Stimulated activated naive CD8-positive, alpha-beta T cell treated with anti-CD3 and anti-CD28 coated beads, Interleukin-15, amount 100 ng/mL, for 72 hours (primary cell): ENCODE measurements at regions not wholly inside any gene's neighbourhood (a gene's known extent, or its start where the extent isn't known, plus 50 kb on each side); places are given as distances from the start of the nearest gene placed in this dataset.

Experiments
- ATAC-seq: fragments of 150-1000 bp; cut with Tn5 transposase; 2 replicates; pipeline ENCODE4 v1.10.0; 2021; ENCODE audit warnings: mild to moderate bottlenecking, moderate library complexity
- DNase-seq, 2 donors: peaks; one replicate each; pipeline ENCODE4 v3.0.0; 2021 to 2022
- H3K27ac Mint-ChIP-seq, 2 donors: one replicate each; pipeline ENCODE4 v1.8.0; 2022; ENCODE audit warnings: mild to moderate bottlenecking in 2 of 2, mixed read lengths in 2 of 2, moderate library complexity in 2 of 2
- H3K27me3 Mint-ChIP-seq: one replicate; pipeline ENCODE4 v1.8.0; 2022; ENCODE audit warnings: mixed read lengths
- H3K4me1 Mint-ChIP-seq: one replicate; pipeline ENCODE4 v1.8.0; 2022; ENCODE audit warnings: mild to moderate bottlenecking, mixed read lengths
- H3K4me3 Mint-ChIP-seq, 2 donors: one replicate each; pipeline ENCODE4 v1.8.0; 2022; ENCODE audit warnings: mild to moderate bottlenecking in 2 of 2, mixed read lengths in 2 of 2, moderate library complexity in 1 of 2
- H3K9me3 Mint-ChIP-seq, 2 donors: one replicate each; pipeline ENCODE4 v1.8.0; 2022; ENCODE audit warnings: mixed read lengths in 2 of 2

GRCh38 chr14:98175436-98175835, 1096.6 kb downstream of the BCL11B start:
- peaks cover 97% of the 10 kb centered on the region for H3K4me1 Mint-ChIP-seq
- H3K4me3 Mint-ChIP-seq, result peak overlapping the region; percentile 69 to 78
- no peaks in the 10 kb centered on the region for H3K9me3 Mint-ChIP-seq
- ATAC-seq (no peak), DNase-seq (no peak)
- no peaks in the 10 kb centered on the region for H3K27me3 Mint-ChIP-seq
- H3K27ac Mint-ChIP-seq, result peak overlapping the region; percentile 87 to 99

- peak overlapping the region; percentile 69 to 78 for H3K4me3 Mint-ChIP-seq
- no peaks in the 10 kb centered on the region for H3K27me3 Mint-ChIP-seq
- H3K4me1 Mint-ChIP-seq, result peaks cover 95% of the 10 kb centered on the region
- H3K27ac Mint-ChIP-seq, result peak overlapping the region; percentile 87 to 99
- DNase-seq, result no peak
- ATAC-seq, result no peak
- H3K9me3 Mint-ChIP-seq, result no peaks in the 10 kb centered on the region
Observed at GRCh38 chr14:98175881-98176280, 1096.1 kb downstream of the BCL11B start.

GRCh38 chr14:98176892-98177291, 1095.1 kb downstream of the BCL11B start:
- Mint-ChIP-seq H3K4me3 (peak overlapping the region; percentile 63 to 78), H3K27ac (peak overlapping the region; percentile 87 to 99), H3K27me3 (no peaks in the 10 kb centered on the region), H3K9me3 (no peaks in the 10 kb centered on the region), H3K4me1 (peaks cover 95% of the 10 kb centered on the region)
- DNase-seq, result no peak
- peak; percentile 13 for ATAC-seq

DNA sequence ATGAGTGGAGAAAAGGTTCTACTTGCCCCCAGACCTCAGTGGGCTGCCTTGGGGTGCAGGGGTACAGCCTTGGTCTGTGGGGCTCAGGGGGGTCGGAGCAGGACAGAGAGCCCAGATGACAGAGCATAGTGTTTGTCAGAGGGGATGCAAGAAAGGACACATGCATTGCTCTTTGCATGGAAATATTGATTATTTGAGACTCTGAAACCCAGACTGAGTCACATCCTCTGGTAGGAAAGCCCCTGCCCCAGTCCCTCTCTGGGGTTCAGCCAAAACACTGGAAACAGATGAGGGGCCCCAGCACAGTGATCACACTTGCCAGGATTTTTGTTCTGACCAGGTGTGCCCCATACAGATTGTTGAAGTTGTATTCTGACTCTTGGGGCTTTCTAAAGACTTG, 1094.4 kb downstream of the BCL11B start:
- no peaks in the 10 kb centered on the region for H3K9me3 Mint-ChIP-seq
- H3K4me3 Mint-ChIP-seq, result peak overlapping the region; percentile 63 to 78
- ATAC-seq (peak; percentile 88), DNase-seq (peak; percentile 76 to 89)
- peaks cover 95% of the 10 kb centered on the region for H3K4me1 Mint-ChIP-seq
- H3K27ac Mint-ChIP-seq, result peak overlapping the region; percentile 87 to 99
- no peaks in the 10 kb centered on the region for H3K27me3 Mint-ChIP-seq

GRCh38 chr14:98181241-98181640, 1090.8 kb downstream of the BCL11B start:
- DNase-seq, result no peak
- peaks cover 0 to 4% of the 10 kb centered on the region in 2 donors for H3K9me3 Mint-ChIP-seq
- ATAC-seq, result no peak
- H3K4me1 Mint-ChIP-seq, result peaks cover 95% of the 10 kb centered on the region
- H3K4me3 Mint-ChIP-seq, result peak overlapping the region; percentile 32 to 39
- H3K27ac Mint-ChIP-seq, result peak overlapping the region; percentile 86 to 90
- no peaks in the 10 kb centered on the region for H3K27me3 Mint-ChIP-seq

DNA sequence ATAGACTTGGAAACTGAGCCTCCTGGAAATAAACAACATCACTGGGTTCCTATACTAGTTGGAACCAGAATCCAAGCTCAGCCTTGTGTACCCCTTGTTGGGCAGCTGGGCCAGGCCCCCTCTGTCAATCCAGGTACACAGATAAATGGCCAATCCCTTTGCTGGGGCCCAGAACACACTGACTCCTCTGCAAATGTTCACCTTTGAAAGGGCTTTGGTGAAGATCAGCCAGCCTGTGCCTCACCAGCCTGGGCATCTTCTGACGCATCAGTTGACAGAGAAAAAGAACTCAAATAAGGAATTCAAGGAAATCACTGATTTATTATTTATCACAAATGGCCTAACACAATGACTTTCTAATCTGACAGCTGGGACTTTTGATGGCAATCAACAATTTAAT, 1090.2 kb downstream of the BCL11B start:
- peaks cover 95% of the 10 kb centered on the region for H3K4me1 Mint-ChIP-seq
- DNase-seq (no peak), ATAC-seq (no peak)
- H3K9me3 Mint-ChIP-seq, result peaks cover 0 to 4% of the 10 kb centered on the region in 2 donors
- H3K4me3 Mint-ChIP-seq, result peak overlapping the region; percentile 25 to 43
- H3K27ac Mint-ChIP-seq, result peak overlapping the region; percentile 80 to 98
- H3K27me3 Mint-ChIP-seq, result no peaks in the 10 kb centered on the region

- Mint-ChIP-seq H3K27me3 (no peaks in the 10 kb centered on the region), H3K4me1 (peaks cover 95% of the 10 kb centered on the region), H3K9me3 (peaks cover 0 to 4% of the 10 kb centered on the region in 2 donors), H3K27ac (peak overlapping the region; percentile 80 to 98), H3K4me3 (peak overlapping the region; percentile 60 to 76)
- DNase-seq (peak in 1 of 2 donors; percentile 60), ATAC-seq (peak; percentile 81)
Observed at GRCh38 chr14:98182393-98183055, 1089.5 kb downstream of the BCL11B start.

DNA sequence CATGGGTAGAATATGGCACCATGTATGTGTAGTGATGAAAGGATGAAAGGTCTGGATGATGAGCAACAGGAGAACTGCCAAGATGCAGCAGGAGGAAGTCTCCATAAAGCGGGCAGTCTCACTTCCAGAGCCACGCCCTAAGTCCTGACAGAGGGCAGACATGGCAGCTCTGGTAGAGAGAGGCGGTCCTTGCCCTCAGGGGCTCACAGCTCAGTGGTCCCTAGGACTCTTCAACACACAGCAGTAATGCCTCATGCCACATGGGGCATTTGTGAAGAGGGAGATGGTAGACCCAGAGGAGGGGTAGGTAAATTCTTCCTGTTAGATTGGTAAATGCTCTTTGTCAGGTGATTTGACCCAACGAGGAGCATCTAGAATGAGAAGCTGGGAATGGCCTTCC, 1088.4 kb downstream of the BCL11B start:
- peak overlapping the region; percentile 19 to 60 for H3K4me3 Mint-ChIP-seq
- no peak for ATAC-seq
- peak overlapping the region; percentile 98 for H3K27ac Mint-ChIP-seq
- peaks cover 0 to 4% of the 10 kb centered on the region in 2 donors for H3K9me3 Mint-ChIP-seq
- no peaks in the 10 kb centered on the region for H3K27me3 Mint-ChIP-seq
- peaks cover 97% of the 10 kb centered on the region for H3K4me1 Mint-ChIP-seq
- DNase-seq, result no peak

GRCh38 chr14:98184457-98184856, 1087.5 kb downstream of the BCL11B start:
- peaks cover 97% of the 10 kb centered on the region for H3K4me1 Mint-ChIP-seq
- ATAC-seq (no peak), DNase-seq (no peak)
- H3K27me3 Mint-ChIP-seq, result no peaks in the 10 kb centered on the region
- H3K27ac Mint-ChIP-seq, result peak overlapping the region; percentile 98
- H3K4me3 Mint-ChIP-seq, result peak overlapping the region; percentile 60 to 77
- H3K9me3 Mint-ChIP-seq, result peaks cover 0 to 4% of the 10 kb centered on the region in 2 donors

DNA sequence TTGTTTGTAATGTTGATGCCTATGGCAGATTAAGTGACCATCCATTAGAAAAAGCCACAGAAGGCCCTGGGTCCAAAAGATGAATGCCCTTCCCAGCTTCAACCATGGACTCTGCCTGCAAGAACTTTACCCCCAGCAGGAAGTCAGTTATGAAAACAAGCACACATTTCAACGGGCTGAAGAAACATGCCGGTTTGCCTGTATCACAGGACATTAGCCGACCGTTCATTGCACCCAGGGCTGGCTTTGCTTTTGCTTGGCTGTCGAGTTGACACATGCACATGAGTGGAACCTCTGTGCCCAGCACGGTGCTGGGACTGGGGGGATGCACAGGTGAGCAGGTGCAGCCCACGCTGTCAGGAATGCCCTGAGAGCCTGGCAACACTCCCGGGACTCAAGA, 1087.0 kb downstream of the BCL11B start:
- peak overlapping the region; percentile 60 to 77 for H3K4me3 Mint-ChIP-seq
- DNase-seq (no peak), ATAC-seq (no peak)
- H3K4me1 Mint-ChIP-seq, result peaks cover 97% of the 10 kb centered on the region
- peaks cover 0 to 4% of the 10 kb centered on the region in 2 donors for H3K9me3 Mint-ChIP-seq
- peak overlapping the region; percentile 98 for H3K27ac Mint-ChIP-seq
- H3K27me3 Mint-ChIP-seq, result no peaks in the 10 kb centered on the region

GRCh38 chr14:98186140-98186539, 1085.9 kb downstream of the BCL11B start:
- Mint-ChIP-seq H3K27me3 (no peaks in the 10 kb centered on the region), H3K4me1 (peaks cover 100% of the 10 kb centered on the region), H3K4me3 (peak overlapping the region; percentile 22 to 60), H3K27ac (peak overlapping the region; percentile 30 to 91), H3K9me3 (peaks cover 0 to 4% of the 10 kb centered on the region in 2 donors)
- ATAC-seq (no peak), DNase-seq (no peak)

DNA sequence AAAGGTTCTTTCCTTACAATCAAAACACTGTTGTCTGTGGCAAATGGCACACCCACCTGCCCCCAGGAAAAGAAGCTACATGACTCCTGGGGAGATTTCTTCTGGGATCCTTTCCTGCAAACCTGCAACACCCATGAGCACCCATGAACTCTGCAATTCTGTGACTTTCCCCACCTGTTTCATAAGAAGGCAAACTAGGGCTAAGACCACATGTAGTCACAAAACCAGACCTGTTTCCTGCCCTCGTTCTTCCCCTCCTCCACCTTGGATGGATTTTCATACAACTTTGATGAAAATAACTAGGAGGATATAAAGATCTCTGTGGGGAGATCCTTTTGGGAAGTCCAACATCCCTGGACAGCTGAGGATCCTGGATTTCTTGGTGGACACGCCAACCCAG, 1084.7 kb downstream of the BCL11B start:
- H3K27me3 Mint-ChIP-seq, result no peaks in the 10 kb centered on the region
- H3K4me1 Mint-ChIP-seq, result peaks cover 100% of the 10 kb centered on the region
- H3K4me3 Mint-ChIP-seq, result peak overlapping the region; percentile 58 to 80
- no peak for ATAC-seq
- DNase-seq, result no peak
- H3K9me3 Mint-ChIP-seq, result peaks cover 0 to 4% of the 10 kb centered on the region in 2 donors
- H3K27ac Mint-ChIP-seq, result peak overlapping the region; percentile 99

- Mint-ChIP-seq H3K27ac (peak overlapping the region; percentile 99), H3K4me1 (peaks cover 99% of the 10 kb centered on the region), H3K4me3 (peak overlapping the region; percentile 77 to 80), H3K27me3 (no peaks in the 10 kb centered on the region), H3K9me3 (no peaks in the 10 kb centered on the region)
- ATAC-seq (peak; percentile 71), DNase-seq (peak in 1 of 2 donors; percentile 50)
Observed at GRCh38 chr14:98189062-98189461, 1082.9 kb downstream of the BCL11B start.

- H3K4me3 Mint-ChIP-seq, result peak overlapping the region; percentile 77 to 80
- H3K4me1 Mint-ChIP-seq, result peaks cover 99% of the 10 kb centered on the region
- no peaks in the 10 kb centered on the region for H3K9me3 Mint-ChIP-seq
- DNase-seq, result peak; percentile 53 to 62
- H3K27ac Mint-ChIP-seq, result peak overlapping the region; percentile 99
- H3K27me3 Mint-ChIP-seq, result no peaks in the 10 kb centered on the region
- ATAC-seq, result peak; percentile 88
Observed at GRCh38 chr14:98189511-98189910, 1082.5 kb downstream of the BCL11B start.

DNA sequence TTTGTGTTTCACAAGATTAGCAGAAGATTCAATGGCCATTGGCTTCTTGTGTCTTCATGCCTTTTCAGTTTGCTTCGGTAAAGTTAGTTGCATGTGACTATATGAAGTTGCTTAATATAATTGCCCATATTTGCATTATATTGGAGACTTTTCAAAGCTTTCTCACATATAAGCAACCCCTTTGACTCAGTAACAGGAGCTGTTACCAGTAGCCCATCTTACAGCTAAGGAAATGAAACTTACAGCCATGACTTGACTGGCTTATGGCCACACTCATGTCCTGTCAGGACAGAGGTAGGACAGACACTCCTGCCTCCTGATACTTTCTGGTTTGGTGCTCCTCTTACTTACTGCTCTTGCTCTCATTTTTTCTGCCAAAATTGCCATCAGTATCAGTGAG, 1082.1 kb downstream of the BCL11B start:
- Mint-ChIP-seq H3K4me3 (peak overlapping the region; percentile 77 to 80), H3K27ac (peak overlapping the region; percentile 99), H3K9me3 (no peaks in the 10 kb centered on the region), H3K4me1 (peaks cover 99% of the 10 kb centered on the region), H3K27me3 (no peaks in the 10 kb centered on the region)
- ATAC-seq, result peak; percentile 54
- no peak for DNase-seq

DNA sequence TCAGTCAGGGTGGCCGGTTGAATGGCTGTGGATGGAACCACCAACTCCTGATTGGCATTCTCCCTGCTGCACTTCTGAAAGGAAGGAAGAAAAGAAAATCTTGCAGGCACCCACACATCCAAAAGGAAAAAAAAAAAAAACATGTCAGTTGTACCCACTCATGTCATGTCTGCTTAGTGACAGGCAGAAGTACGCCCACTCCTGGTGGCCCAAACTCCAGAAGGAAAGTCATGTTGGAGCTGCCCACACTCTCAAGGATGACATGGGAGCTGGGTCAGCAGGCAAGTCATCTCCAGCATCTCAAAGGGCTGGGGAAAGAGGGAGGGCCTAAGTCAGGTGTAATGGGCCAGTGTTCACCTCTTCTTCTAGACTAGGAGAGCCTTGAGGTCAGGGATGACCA, 1079.1 kb downstream of the BCL11B start:
- H3K27ac Mint-ChIP-seq, result peak overlapping the region in 1 of 2 donors; percentile 43
- no peaks in the 10 kb centered on the region for H3K27me3 Mint-ChIP-seq
- H3K4me3 Mint-ChIP-seq, result peak overlapping the region in 1 of 2 donors; percentile 63
- no peaks in the 10 kb centered on the region for H3K9me3 Mint-ChIP-seq
- peaks cover 99% of the 10 kb centered on the region for H3K4me1 Mint-ChIP-seq
- no peak for ATAC-seq
- DNase-seq, result no peak
